GM12878 (cell line): ENCODE measurements at regions not wholly inside any gene's neighbourhood (a gene's known extent, or its start where the extent isn't known, plus 50 kb on each side); places are given as distances from the start of the nearest gene placed in this dataset.

Experiments used
- BACH1 ChIP-seq: fragments of 450-650 bp; IDR thresholded peaks from 2 replicates; pipeline ENCODE4 v1.6.1; 2017; ENCODE audit warnings: mild to moderate bottlenecking, borderline replicate concordance
- TF ChIP-seq, protein P1 (sequence below), 3 experiments: IDR thresholded peaks in 2 of 3; conservative IDR thresholded peaks in 1 of 3; 2 replicates each; pipeline ENCODE4 v1.5.1; 2011; ENCODE audit warnings: low read depth in 3 of 3, low read length in 3 of 3, mild to moderate bottlenecking in 3 of 3, control low read depth in 2 of 3, moderate library complexity in 2 of 3, inconsistent platforms in 1 of 3, mixed read lengths in 1 of 3; ENCODE audit not compliant: control insufficient read depth in 2 of 3, insufficient read depth in 1 of 3; ENCODE audit errors: extremely low read depth in 1 of 3
- TF ChIP-seq, protein P2 (sequence below): IDR thresholded peaks from 2 replicates; pipeline ENCODE4 v1.6.1; 2012; ENCODE audit warnings: low read length, inconsistent platforms

DNA sequence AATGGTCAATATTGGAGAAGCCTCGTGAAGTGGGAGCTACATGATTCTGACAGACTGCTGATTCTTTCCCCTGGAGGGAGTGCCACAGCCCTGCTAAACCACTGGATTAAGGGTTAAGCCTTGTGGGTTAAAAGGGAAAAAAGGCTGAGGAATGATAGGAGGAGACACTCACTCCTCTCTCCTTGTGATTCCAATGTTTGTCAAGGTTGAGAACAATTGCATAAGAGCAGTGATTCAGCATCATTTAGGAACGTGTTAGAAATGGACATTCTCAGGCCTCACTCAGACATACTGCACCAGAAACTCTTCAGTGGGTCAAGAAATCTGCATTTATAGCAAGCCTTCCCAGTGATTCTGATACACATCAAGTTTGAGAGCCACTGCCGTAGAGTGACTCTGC lies 87.8 kb upstream of the GZMB start:
- TF ChIP-seq BACH1 = no peak
- TF ChIP-seq, protein P1, sequence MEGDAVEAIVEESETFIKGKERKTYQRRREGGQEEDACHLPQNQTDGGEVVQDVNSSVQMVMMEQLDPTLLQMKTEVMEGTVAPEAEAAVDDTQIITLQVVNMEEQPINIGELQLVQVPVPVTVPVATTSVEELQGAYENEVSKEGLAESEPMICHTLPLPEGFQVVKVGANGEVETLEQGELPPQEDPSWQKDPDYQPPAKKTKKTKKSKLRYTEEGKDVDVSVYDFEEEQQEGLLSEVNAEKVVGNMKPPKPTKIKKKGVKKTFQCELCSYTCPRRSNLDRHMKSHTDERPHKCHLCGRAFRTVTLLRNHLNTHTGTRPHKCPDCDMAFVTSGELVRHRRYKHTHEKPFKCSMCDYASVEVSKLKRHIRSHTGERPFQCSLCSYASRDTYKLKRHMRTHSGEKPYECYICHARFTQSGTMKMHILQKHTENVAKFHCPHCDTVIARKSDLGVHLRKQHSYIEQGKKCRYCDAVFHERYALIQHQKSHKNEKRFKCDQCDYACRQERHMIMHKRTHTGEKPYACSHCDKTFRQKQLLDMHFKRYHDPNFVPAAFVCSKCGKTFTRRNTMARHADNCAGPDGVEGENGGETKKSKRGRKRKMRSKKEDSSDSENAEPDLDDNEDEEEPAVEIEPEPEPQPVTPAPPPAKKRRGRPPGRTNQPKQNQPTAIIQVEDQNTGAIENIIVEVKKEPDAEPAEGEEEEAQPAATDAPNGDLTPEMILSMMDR (IDR thresholded peaks at IDR 0.05 in 2 of 3, conservative IDR thresholded peaks at IDR 0.05 in 1 of 3; ENCODE audit: control insufficient read depth in 2 of 3, extremely low read depth in 1 of 3, insufficient read depth in 1 of 3, low read depth in 3 of 3, low read length in 3 of 3) = no peak
- TF ChIP-seq, protein P2, sequence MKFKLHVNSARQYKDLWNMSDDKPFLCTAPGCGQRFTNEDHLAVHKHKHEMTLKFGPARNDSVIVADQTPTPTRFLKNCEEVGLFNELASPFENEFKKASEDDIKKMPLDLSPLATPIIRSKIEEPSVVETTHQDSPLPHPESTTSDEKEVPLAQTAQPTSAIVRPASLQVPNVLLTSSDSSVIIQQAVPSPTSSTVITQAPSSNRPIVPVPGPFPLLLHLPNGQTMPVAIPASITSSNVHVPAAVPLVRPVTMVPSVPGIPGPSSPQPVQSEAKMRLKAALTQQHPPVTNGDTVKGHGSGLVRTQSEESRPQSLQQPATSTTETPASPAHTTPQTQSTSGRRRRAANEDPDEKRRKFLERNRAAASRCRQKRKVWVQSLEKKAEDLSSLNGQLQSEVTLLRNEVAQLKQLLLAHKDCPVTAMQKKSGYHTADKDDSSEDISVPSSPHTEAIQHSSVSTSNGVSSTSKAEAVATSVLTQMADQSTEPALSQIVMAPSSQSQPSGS = no peak
